C4-2B (cell line): ENCODE measurements at regions not wholly inside any gene's neighbourhood (a gene's known extent, or its start where the extent isn't known, plus 50 kb on each side); places are given as distances from the start of the nearest gene placed in this dataset.

Source experiments
- CTCF ChIP-seq: fragments of 450-650 bp; conservative IDR thresholded peaks from 2 replicates; pipeline ENCODE4 v1.5.1; 2017; ENCODE audit warnings: mild to moderate bottlenecking
- ZFX ChIP-seq: fragments of 450-650 bp; IDR thresholded peaks from 2 replicates; pipeline ENCODE4 v1.6.1; 2017

GRCh38 chr5:66440202-66440680, 156.0 kb upstream of the MAST4 start:
- TF ChIP-seq CTCF = no peak
- TF ChIP-seq ZFX = no peak
